HepG2 (cell line): ENCODE measurements at regions not wholly inside any gene's neighbourhood (a gene's known extent, or its start where the extent isn't known, plus 50 kb on each side); places are given as distances from the start of the nearest gene placed in this dataset.

ENCODE experiments used
- ATM ChIP-seq: fragments of 450-650 bp; IDR thresholded peaks from 2 replicates; pipeline ENCODE4 v1.7.1; 2017; ENCODE audit warnings: mild to moderate bottlenecking, borderline replicate concordance
- CBX5 ChIP-seq: sonication (generic); formaldehyde crosslinking; IDR thresholded peaks from 2 replicates; pipeline ENCODE4 v1.4.0; 2020; ENCODE audit warnings: missing genetic modification reagents, borderline replicate concordance
- PRPF4 ChIP-seq: fragments of 200-400 bp; formaldehyde crosslinking; IDR thresholded peaks from 2 replicates; pipeline ENCODE4 v1.6.1; 2016; ENCODE audit warnings: low read length, low read depth; ENCODE audit not compliant: poor library complexity, severe bottlenecking
- REPIN1 ChIP-seq: sonication (generic); formaldehyde crosslinking; IDR thresholded peaks from 2 replicates; pipeline ENCODE4 v1.8.0; 2022; ENCODE audit warnings: missing genetic modification reagents, low read depth, mild to moderate bottlenecking, borderline replicate concordance
- SMARCC2 ChIP-seq: fragments of 450-650 bp; IDR thresholded peaks from 2 replicates; pipeline ENCODE4 v1.6.1; 2017; ENCODE audit warnings: antibody characterized with exemption, mild to moderate bottlenecking
- TEAD2 ChIP-seq: sonication (generic); formaldehyde crosslinking; IDR thresholded peaks from 2 replicates; pipeline ENCODE4 v1.9.0; 2021; ENCODE audit warnings: missing genetic modification reagents
- ZNF121 ChIP-seq: sonication (generic); formaldehyde crosslinking; IDR thresholded peaks from 2 replicates; pipeline ENCODE4 v1.5.0; 2020; ENCODE audit warnings: mild to moderate bottlenecking, missing genetic modification reagents
- TF ChIP-seq, protein P1 (sequence below): sonication (generic); formaldehyde crosslinking; IDR thresholded peaks from 2 replicates; pipeline ENCODE4 v1.4.0; 2020; ENCODE audit warnings: missing genetic modification reagents
- TF ChIP-seq, protein P2 (sequence below): sonication (generic); formaldehyde crosslinking; IDR thresholded peaks from one replicate; pipeline ENCODE4 v1.5.1; 2020; ENCODE audit warnings: mild to moderate bottlenecking, missing genetic modification reagents; ENCODE audit errors: not compliant biosample characterization

DNA sequence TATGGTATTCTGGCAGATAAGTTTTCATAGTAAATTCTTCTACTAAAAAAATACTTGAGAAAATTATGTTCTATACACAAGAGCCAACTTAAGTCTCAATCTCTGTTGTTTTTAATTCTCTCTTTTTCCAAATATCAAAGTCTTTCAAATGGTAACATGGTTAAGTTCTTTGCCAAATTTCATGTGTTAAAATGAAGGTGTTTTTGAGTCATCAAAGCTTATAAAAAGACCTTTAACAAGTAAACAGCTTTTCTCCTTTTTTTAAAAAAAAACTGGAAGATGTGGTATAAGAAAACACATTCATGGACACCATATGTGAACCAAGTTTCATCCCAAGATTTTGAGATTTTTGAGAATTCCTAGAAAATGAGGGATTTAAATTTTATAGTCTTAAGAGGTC, 111.3 kb downstream of the FOXG1 start (continued):
- TF ChIP-seq CBX5 (CRISPR knock-in tag), result no peak
- TF ChIP-seq, protein P1, sequence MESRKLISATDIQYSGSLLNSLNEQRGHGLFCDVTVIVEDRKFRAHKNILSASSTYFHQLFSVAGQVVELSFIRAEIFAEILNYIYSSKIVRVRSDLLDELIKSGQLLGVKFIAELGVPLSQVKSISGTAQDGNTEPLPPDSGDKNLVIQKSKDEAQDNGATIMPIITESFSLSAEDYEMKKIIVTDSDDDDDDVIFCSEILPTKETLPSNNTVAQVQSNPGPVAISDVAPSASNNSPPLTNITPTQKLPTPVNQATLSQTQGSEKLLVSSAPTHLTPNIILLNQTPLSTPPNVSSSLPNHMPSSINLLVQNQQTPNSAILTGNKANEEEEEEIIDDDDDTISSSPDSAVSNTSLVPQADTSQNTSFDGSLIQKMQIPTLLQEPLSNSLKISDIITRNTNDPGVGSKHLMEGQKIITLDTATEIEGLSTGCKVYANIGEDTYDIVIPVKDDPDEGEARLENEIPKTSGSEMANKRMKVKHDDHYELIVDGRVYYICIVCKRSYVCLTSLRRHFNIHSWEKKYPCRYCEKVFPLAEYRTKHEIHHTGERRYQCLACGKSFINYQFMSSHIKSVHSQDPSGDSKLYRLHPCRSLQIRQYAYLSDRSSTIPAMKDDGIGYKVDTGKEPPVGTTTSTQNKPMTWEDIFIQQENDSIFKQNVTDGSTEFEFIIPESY (CRISPR knock-in tag), result no peak
- TF ChIP-seq PRPF4, result no peak
- no peak for TF ChIP-seq ZNF121
- TF ChIP-seq ATM, result no peak
- no peak for TF ChIP-seq SMARCC2
- no peak for TF ChIP-seq REPIN1
- TF ChIP-seq, protein P2, sequence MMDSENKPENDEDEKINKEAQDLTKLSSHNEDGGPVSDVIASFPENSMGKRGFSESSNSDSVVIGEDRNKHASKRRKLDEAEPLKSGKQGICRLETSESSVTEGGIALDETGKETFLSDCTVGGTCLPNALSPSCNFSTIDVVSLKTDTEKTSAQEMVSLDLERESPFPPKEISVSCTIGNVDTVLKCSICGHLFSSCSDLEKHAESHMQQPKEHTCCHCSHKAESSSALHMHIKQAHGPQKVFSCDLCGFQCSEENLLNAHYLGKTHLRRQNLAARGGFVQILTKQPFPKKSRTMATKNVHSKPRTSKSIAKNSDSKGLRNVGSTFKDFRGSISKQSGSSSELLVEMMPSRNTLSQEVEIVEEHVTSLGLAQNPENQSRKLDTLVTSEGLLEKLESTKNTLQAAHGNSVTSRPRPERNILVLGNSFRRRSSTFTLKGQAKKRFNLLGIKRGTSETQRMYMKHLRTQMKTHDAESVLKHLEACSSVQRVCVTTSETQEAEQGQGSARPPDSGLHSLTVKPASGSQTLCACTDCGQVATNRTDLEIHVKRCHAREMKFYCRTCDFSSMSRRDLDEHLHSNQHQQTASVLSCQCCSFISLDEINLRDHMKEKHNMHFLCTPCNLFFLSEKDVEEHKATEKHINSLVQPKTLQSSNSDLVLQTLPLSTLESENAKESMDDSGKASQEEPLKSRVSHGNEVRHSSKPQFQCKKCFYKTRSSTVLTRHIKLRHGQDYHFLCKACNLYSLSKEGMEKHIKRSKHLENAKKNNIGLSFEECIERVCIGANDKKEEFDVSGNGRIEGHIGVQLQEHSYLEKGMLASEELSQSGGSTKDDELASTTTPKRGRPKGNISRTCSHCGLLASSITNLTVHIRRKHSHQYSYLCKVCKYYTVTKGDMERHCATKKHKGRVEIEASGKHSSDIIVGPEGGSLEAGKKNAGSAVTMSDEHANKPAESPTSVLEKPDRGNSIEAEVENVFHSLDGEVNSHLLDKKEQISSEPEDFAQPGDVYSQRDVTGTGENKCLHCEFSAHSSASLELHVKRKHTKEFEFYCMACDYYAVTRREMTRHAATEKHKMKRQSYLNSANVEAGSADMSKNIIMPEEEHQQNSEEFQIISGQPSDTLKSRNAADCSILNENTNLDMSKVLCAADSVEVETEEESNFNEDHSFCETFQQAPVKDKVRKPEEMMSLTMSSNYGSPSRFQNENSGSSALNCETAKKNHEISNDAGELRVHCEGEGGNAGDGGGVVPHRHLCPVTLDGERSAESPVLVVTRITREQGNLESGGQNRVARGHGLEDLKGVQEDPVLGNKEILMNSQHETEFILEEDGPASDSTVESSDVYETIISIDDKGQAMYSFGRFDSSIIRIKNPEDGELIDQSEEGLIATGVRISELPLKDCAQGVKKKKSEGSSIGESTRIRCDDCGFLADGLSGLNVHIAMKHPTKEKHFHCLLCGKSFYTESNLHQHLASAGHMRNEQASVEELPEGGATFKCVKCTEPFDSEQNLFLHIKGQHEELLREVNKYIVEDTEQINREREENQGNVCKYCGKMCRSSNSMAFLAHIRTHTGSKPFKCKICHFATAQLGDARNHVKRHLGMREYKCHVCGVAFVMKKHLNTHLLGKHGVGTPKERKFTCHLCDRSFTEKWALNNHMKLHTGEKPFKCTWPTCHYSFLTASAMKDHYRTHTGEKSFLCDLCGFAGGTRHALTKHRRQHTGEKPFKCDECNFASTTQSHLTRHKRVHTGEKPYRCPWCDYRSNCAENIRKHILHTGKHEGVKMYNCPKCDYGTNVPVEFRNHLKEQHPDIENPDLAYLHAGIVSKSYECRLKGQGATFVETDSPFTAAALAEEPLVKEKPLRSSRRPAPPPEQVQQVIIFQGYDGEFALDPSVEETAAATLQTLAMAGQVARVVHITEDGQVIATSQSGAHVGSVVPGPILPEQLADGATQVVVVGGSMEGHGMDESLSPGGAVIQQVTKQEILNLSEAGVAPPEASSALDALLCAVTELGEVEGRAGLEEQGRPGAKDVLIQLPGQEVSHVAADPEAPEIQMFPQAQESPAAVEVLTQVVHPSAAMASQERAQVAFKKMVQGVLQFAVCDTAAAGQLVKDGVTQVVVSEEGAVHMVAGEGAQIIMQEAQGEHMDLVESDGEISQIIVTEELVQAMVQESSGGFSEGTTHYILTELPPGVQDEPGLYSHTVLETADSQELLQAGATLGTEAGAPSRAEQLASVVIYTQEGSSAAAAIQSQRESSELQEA (CRISPR knock-in tag), result no peak
- no peak for TF ChIP-seq TEAD2 (CRISPR knock-in tag)
